Activated CD8-positive, alpha-beta memory T cell treated with anti-CD3 and anti-CD28 coated beads for 36 hours (primary cell): ENCODE measurements at regions not wholly inside any gene's neighbourhood (a gene's known extent, or its start where the extent isn't known, plus 50 kb on each side); places are given as distances from the start of the nearest gene placed in this dataset.
"Not testable (repeated sequence)": the region's sequence is repeated elsewhere in the genome, so short reads cannot be mapped to it uniquely, and the experiment has no call there.

Experiments
- CTCF ChIA-PET: fragments of 350-600 bp; sonication (Branson Sonifier 250); formaldehyde crosslinking; loops from one replicate; lab custom pipeline; 2021; ENCODE audit warnings: antibody characterized with exemption; lab: Charles Lee
- POLR2A ChIA-PET: fragments of 350-600 bp; sonication (Branson Sonifier 250); formaldehyde crosslinking; loops from one replicate; lab custom pipeline; 2021; ENCODE audit warnings: antibody characterized with exemption; lab: Charles Lee

DNA sequence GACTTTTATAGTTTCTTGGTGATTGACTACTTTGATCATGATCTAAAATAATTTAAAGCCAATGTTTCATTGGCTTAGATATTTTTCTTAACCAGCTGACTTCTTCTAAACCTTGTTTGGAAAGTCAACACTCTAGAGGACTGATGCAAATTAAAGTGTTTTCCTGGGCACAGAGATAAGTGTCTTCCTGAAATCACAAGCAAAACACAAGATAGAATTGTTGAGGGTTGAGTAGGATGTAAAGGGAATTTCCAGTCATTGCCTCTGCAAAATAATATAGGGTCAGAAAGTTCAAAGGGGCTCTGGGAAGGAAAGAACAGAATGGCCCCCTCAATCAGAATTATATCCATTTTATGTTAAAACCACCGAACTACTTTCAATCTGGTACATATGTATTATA is 156.3 kb upstream of the LRIG3 start:
- ChIA-PET POLR2A (no interaction called here), CTCF (no interaction called here)

DNA sequence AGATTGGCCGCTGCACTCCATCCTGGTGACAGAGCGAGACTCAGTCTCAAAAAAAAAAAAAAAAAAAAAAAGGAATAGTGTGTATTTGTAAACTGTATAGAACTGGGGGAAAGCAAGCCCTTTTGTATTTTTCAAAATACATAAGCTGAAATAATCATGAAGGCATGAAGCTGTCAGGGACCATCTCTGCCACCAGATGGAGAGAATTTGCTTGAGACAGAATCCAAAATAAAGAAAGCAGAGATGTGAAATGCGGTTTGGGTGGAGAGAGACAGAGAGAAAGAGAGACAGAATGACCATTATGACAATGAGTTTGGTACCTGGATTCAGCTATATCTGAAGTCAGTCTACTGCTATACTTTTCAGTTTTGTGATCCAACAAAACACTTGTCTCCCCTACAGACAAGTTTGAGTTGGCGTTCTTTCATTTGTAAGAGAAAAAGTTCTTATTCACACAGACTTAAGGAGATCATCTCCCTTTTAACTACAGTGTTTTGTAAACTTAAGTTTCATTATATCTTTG is 155.7 kb upstream of the LRIG3 start:
- POLR2A ChIA-PET: no interaction called here
- CTCF ChIA-PET: no interaction called here

DNA sequence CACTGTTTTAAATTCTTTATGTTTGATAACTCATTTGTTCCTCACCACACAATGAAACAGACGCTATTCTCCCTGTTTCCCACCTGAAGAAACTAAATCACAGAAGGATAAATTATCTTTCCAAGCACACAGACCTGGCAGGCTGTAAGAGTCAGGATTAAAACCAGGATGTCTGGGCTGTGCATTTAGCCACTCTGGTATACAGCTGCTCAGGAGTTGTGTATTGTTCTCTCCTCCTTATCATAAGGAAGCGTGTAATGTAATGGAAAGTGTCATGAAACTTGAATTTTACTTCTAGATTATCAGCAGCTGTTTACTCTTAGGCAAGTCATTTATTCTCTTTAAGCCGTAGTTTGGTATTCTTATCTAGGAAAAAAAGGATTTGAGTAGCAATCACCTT is 154.8 kb upstream of the LRIG3 start:
- ChIA-PET POLR2A (no interaction called here), CTCF (no interaction called here)

DNA sequence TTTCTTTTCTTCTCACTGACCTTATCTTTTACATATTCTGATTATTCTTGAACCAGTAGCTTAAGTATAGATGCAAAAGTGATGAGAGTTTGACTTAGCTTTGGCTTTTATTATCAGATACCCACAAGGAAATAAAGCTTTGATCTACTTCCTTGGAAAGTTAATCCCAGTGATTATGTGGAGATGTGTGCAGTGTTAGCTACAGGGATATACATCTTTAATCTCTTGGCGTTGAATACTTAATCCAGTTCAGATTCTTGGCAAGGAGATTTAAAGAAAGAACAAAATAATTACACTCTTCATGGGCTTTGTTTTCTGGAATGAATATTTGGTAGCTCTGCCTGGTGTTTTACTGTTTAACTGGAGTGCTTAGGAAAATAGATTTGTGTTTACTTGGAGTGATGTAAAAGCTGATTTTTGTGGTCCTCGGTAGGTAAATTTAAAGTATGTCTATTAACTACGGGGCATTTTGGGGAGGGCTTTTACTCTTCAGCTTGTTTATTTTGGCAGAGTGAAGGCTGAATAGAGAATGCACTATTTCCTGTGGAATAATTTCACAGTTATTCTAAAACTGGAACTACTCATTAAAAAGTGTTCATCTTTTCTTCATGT is 150.1 kb upstream of the LRIG3 start:
- POLR2A ChIA-PET: no interaction called here
- CTCF ChIA-PET: no interaction called here

DNA sequence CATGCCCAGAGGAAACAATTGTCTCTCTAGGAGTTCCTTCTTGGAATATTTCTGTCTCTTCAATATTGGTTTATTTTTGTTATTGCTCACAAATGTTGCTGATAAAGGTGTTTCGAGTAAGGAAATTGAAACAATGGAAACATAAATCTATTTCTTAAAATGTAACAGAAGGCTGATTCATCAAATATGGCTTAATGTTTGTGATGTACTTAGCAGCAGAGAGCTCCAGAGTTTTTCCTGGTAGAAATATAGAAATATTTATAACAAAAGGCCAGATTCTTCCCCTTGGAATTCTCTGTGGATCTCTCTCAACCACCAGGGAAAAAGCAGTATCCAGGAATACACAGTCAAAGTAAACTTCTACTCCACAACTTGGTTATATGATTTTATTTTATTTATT is 149.2 kb upstream of the LRIG3 start:
- ChIA-PET POLR2A (no interaction called here), CTCF (no interaction called here)

DNA sequence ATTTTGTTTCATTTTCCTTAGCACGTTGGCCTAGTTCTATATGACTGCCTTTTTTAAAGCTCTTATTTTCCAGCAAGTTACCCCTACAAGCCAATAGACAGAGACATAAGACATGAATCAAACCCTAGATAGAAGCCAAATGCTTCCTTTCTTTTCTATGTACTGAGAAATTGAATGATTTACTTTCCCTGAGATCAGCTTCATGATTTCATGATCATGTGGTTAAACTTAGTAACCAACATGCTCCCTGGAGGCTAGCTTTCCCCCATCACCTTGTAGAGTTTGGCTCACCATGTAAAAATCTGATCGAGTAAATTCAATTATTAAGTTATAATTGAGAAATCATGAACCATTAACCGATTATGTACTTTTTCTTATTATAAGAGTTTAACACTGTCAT is 148.1 kb upstream of the LRIG3 start:
- POLR2A ChIA-PET: no interaction called here
- CTCF ChIA-PET: no interaction called here

DNA sequence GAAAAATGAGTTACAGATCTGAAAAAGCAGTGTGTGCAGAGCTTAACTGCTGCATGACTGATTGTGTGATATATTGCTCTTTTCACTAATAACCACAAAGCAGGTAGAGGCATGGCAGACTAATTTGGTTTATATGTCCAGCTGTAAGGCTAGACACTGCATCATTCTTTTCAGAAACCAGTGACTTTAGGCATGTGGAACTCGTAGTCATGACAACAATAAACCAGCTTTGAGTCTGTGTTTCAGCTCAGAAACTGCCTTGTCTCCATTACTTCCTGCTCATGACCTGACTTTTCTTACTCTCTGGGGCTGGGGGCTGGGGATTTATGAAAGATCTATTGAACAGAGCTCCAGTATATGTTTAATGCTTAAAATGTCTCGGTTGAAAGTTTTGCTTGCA is 146.8 kb upstream of the LRIG3 start:
- CTCF ChIA-PET: no interaction called here
- POLR2A ChIA-PET: no interaction called here

DNA sequence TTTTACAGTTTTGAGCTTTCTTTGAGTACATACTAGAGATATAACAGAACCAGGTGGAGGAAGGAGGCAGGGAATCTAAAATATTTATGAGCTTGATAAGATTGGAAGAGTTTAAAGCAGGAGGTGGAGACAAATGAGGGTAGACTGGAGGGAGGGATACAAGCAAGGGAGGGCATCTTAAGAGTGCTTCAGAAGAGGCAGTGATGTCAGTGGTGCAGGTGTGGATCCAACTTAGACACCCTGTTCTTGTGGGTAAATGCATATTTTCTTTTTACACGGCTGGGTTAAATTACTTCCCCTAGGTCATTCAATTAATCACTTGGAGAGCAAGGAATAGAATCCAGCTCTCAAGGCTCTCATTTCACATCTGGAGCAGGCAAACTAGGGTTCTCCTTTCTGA is 146.1 kb upstream of the LRIG3 start:
- ChIA-PET CTCF (no interaction called here), POLR2A (no interaction called here)

DNA sequence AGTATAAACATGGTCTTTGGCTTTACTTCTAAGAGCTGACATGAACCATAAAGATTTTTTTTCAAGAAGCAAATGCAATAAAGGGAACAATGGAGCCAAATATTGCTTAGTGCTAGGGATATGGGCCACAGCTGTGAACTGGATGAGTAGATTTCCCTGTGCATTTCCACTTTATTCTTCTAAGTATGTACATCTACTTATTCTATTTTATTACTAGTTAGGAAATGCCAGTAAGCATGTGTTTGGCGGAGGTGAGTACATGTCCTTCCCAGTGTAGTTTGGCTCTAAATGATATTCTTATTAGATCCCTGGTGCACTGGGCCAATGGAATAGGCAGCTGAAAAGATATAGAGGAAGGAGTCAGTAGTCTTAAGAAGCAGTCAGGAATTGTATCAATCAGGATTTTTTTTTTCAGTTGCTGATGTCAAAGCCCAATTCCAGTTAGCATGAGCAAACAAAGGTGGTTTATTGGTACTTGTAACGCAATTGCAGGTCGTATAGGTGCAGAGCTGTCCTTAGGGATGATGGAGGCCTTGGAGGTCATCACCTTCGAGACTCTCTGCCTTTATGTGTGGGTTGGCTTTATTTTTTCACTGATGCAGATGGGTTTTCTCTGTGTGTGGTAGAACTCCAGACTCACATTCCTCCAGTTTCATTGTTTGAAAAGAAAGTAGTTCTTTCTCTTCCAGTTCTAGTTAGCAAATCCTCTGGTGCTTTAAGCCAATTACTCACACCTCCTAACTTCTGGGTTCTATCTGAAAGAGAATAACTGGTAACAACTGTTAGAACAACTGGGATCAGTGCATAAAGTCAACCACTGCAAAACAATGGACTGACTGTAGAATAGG is 139.0 kb upstream of the LRIG3 start:
- CTCF ChIA-PET: interaction anchor here (0.7 kb wide), 1 partner anchor 535 kb away, joined by 3 read pairs; no protein-coding TSS in a partner anchor
- POLR2A ChIA-PET: no interaction called here

DNA sequence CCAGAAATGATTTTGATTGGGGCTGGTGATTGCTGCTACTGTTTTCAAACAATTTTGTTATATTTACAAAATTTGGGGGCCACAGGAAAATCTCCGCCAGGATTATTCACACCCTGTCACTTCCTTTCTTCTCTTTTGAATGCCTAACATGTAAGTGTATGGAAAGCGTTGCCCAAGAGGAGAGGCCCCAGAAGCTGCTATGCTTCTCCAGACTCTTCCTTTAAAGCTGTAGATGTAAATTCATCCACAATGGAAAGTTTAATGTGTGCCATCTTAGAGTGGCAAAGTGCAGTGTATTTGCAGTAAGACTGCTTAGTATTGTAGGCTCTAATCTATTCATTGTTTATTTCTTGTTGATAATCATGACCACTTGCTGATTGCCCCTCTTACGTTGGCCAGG is 136.7 kb upstream of the LRIG3 start:
- ChIA-PET POLR2A (no interaction called here), CTCF (no interaction called here)

DNA sequence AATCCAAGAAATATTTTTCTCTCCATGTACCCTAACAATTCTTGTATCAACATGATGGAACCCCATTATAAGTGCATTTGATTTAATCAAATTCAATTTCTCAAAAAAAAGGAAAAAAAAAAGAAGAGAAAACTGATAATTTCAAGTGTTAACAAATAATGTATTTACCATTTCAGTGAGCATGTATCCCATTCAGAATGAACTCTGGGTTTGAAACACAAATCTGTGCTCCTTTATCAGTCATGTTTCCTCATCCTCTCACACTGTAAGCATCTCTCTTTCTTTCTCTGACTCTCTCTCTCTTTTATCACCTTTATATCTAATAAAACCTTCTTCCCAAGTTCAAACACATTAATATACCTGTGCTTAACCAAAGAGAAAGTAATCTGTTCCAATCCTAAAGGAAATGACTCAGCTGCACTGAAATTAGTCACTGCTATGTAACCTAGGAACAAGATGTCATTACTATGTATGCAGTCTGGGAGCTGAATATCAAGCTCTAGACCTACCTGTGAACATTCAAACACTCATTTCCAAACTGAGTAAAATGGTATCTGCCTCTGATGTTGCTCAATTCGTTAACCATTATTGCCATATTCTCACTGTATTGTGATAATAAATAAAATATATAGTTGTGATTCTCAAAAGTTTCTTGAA is 135.0 kb upstream of the LRIG3 start:
- ChIA-PET POLR2A (no interaction called here), CTCF (no interaction called here)

DNA sequence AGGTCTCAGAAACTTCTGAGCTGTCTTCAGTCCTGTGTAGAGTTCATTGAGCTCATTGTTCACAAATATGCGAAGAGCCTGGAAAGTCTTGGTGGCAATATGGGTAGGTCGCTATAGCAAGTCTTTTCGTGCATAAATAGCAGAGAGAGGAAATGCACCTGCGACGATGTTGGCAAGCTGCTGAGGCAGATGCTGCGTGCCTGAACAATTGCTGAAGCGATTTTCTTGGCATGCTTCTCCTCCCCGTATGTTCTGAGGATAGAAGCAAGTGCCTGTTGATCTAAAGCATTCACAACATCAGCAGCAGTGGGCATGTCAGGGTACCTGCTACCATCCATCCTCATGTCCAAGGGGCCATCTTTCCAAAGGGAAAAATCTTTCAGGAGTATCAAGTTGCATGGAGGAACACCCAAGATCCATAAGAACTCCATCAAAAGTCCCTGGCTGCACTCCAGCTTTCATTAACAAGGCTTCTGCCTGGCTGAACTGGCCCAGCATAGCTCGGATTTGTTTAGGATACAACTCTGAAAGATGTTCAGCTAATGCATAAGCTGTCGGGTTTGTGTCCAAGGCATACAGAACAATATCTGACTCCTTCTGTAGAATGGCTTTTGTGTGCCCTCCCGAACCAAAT is 133.1 kb upstream of the LRIG3 start:
- CTCF ChIA-PET, POLR2A ChIA-PET: not testable (repeated sequence)

DNA sequence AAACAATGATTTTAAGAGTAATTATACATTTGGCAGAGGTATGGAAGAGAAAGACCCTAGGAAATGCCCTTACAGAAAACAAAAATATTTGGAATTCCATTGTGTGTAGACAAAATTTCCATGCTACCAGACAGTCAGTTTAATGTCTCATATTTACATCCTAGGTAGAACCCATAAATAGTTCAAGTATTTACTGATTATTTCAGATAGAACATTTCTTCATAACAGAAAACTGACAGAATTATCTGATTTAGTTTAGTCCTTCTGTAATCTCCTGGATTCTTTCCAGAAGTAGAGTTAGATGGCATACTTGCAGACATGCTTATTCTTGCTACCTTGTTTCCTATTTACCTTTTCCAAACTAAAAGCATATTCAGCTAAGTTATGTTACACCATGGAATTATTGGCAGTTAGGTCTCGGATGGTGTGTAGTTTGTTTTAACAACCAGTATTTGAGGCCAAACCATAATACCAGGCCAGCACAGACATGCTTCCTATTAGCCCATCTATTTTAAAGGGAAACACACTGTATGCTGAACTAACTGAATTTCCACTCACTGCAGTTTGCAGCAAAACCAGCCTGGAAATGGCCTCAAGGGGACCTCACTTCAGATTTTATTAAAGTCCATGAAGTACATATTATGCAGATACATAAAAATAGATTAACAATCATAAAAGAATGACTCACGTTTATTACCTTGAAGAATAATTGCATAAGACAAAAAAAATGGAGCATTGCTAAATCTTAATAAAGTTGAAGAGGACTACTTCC is 126.6 kb upstream of the LRIG3 start:
- ChIA-PET POLR2A (no interaction called here), CTCF (no interaction called here)

DNA sequence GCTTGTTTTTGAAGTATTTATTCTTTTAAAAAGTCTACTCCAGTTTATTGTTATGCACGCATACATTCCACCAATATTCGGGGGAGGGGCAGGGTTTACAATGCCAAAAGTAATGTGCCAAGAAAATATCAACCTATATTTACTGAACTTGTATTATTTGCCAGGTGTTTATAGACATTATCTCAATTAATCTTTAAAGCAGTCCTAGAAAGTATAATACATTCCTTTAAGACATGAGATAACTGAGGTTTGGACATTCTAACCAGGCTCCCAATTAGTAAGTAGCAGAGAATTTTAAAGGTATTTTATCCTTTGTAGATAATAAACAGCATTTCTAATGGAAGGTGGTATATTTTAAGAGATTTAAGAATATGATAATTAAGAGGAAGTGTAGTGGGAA is 124.5 kb upstream of the LRIG3 start:
- ChIA-PET POLR2A (no interaction called here), CTCF (no interaction called here)

DNA sequence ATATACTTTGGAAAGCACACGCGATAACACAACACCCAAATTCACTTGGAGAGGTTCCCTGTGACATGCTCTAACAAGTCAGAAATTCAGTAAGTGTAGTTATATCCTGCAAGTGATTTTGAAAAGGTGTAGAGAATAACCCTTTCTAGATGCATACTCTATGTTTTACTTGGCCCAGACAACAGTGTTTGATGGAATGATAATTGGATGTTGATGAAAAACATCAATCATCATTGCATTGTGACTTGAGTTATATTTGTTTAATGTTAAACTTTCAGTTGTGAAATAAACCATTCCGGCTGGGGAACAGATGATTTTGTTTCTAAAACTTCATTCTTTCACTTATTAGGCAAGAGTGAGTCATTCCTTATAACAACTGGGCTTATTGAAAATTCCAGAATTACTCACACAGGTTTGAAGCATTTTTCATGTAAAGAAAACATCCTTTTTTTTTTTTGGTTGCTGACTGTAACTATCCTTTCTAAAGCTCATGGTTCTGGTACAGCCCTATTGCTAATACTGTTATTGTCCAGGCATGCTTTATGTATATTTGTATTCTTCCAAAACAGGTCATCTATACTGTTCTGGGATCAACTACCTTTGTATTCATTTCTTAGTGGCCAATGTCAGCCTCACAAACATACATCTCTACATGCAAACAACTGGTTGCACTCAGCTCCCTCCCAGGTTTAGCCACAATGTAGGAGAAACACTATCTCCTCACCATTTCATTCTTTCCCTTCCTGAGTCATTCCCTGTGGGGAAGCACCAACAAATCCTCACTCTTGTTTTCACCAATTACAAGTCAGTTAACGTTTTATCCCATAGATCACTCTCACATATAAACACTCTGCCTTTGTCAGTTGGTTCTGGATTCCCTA is 121.2 kb upstream of the LRIG3 start:
- POLR2A ChIA-PET: no interaction called here
- CTCF ChIA-PET: no interaction called here

DNA sequence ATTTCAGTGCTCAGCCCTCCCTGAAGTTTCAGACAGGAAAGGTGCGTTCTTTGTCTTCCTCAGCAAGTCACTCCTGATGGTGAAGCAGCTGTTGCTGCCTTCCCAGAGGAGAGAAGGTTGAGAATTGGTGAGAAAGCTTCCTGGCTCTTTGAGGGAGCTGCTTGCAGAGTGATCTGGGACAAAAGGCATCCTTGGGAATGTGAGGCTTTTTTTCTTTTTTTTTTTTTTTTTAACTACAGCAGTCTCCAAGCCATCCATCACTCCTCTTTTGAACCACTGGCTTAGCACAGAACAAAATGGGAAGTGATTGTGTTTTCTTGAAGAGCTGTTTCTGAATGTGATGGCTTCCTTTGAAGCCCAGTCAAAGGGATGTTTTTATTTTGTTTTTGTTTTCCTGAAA is 120.4 kb upstream of the LRIG3 start:
- ChIA-PET POLR2A (no interaction called here), CTCF (interaction anchor here (0.7 kb wide), 1 partner anchor 143 kb away, joined by 3 read pairs; no protein-coding TSS in a partner anchor)

DNA sequence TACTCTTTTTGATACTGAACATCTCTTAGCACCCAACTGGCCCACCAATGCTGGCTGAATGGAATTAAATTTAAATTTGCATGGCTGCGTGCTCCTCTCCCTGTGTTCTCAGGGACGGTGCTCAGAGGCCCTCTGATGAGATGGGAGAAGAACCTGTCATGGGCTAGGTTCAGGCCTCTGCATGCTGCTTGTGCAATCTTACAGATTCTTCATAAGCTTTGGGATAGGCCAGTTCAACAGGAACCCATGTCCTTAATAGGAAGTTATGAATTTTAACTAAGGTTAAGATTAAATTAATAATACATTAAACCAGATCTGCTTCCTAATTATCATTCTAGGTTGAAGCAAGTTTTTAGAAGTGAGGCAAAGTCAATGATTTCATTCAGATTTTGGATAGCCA is 119.7 kb upstream of the LRIG3 start:
- ChIA-PET POLR2A (no interaction called here), CTCF (interaction anchor here (0.7 kb wide), 1 partner anchor 143 kb away, joined by 3 read pairs; no protein-coding TSS in a partner anchor)

DNA sequence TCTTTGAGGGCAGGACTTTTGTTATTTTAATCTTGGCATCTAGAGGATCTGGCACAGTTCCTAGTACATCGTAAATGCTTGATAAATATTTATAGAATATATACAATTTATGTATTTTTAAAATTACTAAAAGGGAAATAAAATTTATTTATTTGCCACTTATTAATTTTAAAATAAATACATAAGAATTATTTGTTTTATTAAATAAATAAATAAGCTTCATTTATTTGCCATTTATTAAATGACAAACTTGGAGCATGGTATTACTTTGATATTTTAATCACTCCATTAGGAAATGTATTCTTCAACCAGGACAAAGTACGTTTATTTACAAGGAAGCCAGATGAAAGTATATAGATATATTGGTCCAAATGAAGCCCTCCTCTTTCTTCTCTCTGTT is 118.7 kb upstream of the LRIG3 start:
- ChIA-PET POLR2A (no interaction called here), CTCF (no interaction called here)
